ENCODE measurements at regions not wholly inside any gene's neighbourhood (a gene's known extent, or its start where the extent isn't known, plus 50 kb on each side); places are given as distances from the start of the nearest gene placed in this dataset.

DNA sequence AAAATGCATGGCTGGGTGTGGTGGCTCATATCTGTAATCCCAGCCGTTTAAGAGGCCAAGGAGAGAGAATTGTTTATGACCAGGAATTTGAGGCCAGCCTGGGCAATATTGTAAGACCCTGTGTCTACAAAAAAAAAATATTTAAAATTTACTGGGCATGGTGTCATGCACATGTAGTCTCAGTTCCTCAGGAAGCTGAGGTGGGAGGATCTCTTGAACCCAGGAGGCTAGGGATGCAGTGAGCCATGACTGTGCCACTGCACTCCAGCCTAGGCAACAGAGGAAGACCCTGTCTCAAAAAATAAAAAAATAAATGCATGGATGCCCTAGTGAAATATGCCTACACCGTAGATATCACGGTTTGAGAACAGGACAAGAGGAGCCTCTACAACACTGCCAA, 1331.2 kb upstream of the B3GALT2 start:
- TF ChIP-seq, protein P1, sequence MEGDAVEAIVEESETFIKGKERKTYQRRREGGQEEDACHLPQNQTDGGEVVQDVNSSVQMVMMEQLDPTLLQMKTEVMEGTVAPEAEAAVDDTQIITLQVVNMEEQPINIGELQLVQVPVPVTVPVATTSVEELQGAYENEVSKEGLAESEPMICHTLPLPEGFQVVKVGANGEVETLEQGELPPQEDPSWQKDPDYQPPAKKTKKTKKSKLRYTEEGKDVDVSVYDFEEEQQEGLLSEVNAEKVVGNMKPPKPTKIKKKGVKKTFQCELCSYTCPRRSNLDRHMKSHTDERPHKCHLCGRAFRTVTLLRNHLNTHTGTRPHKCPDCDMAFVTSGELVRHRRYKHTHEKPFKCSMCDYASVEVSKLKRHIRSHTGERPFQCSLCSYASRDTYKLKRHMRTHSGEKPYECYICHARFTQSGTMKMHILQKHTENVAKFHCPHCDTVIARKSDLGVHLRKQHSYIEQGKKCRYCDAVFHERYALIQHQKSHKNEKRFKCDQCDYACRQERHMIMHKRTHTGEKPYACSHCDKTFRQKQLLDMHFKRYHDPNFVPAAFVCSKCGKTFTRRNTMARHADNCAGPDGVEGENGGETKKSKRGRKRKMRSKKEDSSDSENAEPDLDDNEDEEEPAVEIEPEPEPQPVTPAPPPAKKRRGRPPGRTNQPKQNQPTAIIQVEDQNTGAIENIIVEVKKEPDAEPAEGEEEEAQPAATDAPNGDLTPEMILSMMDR (IDR thresholded peaks at IDR 0.05; ENCODE audit: poor library complexity) = no peak
- no peak for TF ChIP-seq EZH2 (IDR thresholded peaks at IDR 0.05; ENCODE audit: borderline replicate concordance)
